ENCODE measurements at regions not wholly inside any gene's neighbourhood (a gene's known extent, or its start where the extent isn't known, plus 50 kb on each side); places are given as distances from the start of the nearest gene placed in this dataset.
"Not testable (repeated sequence)": the region's sequence is repeated elsewhere in the genome, so short reads cannot be mapped to it uniquely, and the experiment has no call there.

DNA sequence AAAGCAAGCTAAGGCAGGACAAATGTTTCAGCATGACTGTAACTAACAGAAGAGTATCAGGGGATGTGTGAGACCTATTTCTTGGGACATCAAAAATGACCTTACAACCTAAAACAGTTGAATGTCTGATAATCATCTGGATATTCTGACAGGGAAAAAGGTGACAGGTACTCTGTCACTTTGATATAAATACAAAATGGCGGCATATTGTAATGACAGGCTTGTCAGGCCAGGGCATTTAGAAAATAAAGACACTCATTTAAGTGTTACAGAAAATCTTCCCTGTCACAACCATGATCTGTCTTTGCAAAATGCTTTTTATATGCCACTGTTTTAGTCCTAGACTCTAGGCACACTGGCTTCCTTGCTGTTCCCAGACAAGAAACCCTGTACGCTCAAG is 1033.3 kb upstream of the FLRT2 start:
- Histone ChIP-seq H3K27me3 (no peaks in the 10 kb centered on the region), H3K4me1 (no peaks in the 10 kb centered on the region), H3K4me3 (no peak overlapping the region), H3K9me3 (no peaks in the 10 kb centered on the region), H3K9ac (ENCODE audit: low read depth in 2 of 2, low read length in 2 of 2) (no peak overlapping the region), H3K36me3 (no peaks in the 10 kb centered on the region), H3K27ac (no peak overlapping the region)
- TF ChIP-seq, protein P1, sequence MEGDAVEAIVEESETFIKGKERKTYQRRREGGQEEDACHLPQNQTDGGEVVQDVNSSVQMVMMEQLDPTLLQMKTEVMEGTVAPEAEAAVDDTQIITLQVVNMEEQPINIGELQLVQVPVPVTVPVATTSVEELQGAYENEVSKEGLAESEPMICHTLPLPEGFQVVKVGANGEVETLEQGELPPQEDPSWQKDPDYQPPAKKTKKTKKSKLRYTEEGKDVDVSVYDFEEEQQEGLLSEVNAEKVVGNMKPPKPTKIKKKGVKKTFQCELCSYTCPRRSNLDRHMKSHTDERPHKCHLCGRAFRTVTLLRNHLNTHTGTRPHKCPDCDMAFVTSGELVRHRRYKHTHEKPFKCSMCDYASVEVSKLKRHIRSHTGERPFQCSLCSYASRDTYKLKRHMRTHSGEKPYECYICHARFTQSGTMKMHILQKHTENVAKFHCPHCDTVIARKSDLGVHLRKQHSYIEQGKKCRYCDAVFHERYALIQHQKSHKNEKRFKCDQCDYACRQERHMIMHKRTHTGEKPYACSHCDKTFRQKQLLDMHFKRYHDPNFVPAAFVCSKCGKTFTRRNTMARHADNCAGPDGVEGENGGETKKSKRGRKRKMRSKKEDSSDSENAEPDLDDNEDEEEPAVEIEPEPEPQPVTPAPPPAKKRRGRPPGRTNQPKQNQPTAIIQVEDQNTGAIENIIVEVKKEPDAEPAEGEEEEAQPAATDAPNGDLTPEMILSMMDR (IDR thresholded peaks at IDR 0.05), result no peak
- DNase-seq, result no peak
- intact Hi-C loops (cut with DNase I), result no loop called here

DNA sequence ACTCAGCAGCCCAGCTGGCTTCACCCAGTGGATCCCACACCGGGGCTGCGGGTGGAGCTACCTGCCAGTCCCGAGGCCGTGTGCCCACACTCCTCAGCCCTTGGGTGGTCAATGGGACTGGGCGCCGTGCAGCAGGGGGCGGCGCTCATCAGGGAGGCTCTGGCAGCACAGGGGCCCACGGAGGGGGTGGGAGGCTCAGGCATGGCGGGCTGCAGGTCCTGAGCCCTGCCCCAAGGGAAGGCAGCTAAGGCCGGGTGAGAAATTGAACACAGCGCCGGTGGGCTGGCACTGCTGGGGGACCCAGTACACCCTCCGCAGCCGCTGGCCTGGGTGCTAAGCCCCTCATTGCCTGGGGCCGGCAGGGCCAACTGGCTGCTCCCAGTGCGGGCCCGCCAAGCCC is 1017.1 kb upstream of the FLRT2 start:
- H3K36me3 ChIP-seq; DNase-seq; H3K4me3 ChIP-seq; H3K9ac ChIP-seq (ENCODE audit: low read depth in 2 of 2, low read length in 2 of 2); H3K4me1 ChIP-seq; H3K27me3 ChIP-seq; intact Hi-C loops (cut with DNase I); H3K27ac ChIP-seq; H3K9me3 ChIP-seq: not testable (repeated sequence)

DNA sequence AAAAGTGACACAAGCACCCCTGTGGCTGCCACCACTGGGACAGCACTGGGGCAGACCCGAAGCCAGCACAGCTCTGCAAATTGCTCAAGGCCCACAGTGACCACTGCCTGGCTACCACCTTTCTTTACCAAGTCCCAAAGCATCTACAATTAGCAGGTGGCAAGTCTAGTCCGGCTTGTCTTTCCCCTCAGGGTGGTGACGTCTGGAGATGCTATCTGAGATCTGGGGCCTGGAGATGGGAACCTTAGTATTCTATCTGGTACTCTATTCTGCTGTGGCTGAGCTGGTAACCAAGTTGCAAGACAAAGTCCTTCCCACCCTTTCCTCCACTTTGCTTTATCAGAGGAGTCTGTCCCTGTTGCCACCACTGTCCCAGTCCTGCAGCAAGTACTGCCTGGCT is 1010.1 kb upstream of the FLRT2 start:
- intact Hi-C loops (cut with DNase I), result no loop called here
- no peak overlapping the region for H3K4me3 ChIP-seq
- TF ChIP-seq, protein P1 (IDR thresholded peaks at IDR 0.05), result no peak

DNA sequence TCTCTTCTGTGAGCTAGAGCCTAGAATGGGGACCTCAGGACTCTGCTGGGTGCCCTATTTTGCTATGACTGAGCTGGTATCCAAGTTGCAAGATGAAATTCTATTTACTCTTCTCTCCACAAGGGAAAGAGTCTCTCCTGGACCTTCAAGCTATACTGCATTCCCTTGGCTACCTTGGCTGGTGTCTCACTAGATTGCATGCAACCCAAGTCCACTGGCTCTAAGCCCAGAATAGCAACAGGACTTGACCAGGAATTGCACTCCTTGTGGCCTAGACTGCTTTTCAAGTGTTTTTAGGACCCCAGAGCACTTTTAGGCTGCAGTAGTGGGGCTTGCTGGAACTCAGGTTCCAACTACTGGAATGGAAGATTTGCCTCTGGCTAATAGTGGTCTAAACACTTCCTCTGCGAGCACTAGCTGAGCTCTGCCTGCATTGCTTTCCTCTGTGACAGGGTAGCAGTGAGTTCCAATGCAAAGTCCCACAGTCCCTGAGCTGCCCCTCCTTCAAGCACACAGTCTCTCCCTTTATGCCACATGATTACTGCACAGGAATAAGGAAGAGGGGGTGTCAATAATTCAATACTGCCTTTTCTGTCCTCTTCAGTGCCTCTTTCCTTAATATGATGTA is 1009.1 kb upstream of the FLRT2 start:
- Histone ChIP-seq H3K27me3 (no peaks in the 10 kb centered on the region), H3K27ac (no peak overlapping the region), H3K4me3 (no peak overlapping the region), H3K9ac (ENCODE audit: low read depth in 2 of 2, low read length in 2 of 2) (no peak overlapping the region), H3K36me3 (no peaks in the 10 kb centered on the region), H3K4me1 (no peaks in the 10 kb centered on the region), H3K9me3 (no peaks in the 10 kb centered on the region)
- DNase-seq, result no peak
- intact Hi-C loops (cut with DNase I), result no loop called here
- TF ChIP-seq, protein P1 (IDR thresholded peaks at IDR 0.05), result no peak

More for the DNA sequence above, 1010.1 kb upstream of the FLRT2 start:
- H3K27me3 ChIP-seq, result no peaks in the 10 kb centered on the region
- no peak overlapping the region for H3K27ac ChIP-seq
- no peaks in the 10 kb centered on the region for H3K4me1 ChIP-seq
- DNase-seq, result no peak
- no peaks in the 10 kb centered on the region for H3K9me3 ChIP-seq
- H3K9ac ChIP-seq (ENCODE audit: low read depth in 2 of 2, low read length in 2 of 2), result no peak overlapping the region
- no peaks in the 10 kb centered on the region for H3K36me3 ChIP-seq

DNA sequence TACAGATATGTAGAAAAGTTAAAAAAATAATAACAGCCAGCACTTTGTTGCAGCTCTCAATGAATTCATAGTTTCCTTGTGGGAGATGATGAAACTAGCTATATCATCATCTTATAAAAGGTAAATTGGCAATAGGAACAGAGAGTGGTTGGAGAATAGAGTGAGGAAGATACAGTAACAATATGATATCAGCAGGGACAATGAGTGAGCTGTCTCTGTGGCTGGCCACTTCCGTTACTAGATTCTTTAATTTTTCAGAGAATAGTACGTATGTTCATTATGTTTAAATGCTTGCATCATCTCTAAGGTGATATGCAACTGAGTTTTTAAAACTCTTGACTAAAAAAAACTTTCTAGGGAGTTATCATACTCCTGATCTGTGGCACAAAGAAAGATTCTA is 1006.2 kb upstream of the FLRT2 start:
- Histone ChIP-seq H3K36me3 (no peaks in the 10 kb centered on the region), H3K27me3 (no peaks in the 10 kb centered on the region), H3K4me3 (no peak overlapping the region), H3K9me3 (no peaks in the 10 kb centered on the region), H3K9ac (ENCODE audit: low read depth in 2 of 2, low read length in 2 of 2) (no peak overlapping the region), H3K4me1 (no peaks in the 10 kb centered on the region), H3K27ac (no peak overlapping the region)
- TF ChIP-seq, protein P1 (IDR thresholded peaks at IDR 0.05), result no peak
- intact Hi-C loops (cut with DNase I), result no loop called here
- DNase-seq, result no peak

DNA sequence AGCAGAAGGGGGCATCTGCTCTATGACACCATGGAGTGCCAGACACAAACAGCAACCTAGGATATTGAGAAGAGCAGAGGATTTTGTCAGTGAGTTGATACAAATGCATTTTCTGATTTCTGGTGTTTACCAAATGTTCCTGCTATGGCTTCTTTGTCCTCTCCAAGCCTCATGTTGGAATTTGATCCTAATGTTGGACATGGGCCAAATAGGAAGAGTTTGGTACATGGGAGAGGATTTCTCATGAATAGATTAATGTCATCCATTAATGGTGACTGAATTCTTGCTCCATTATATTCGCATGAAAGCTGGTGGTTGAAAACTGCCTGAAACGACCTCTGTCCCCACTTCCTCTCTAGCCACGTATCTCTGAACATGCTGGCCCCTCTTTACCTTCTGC is 1002.2 kb upstream of the FLRT2 start:
- Histone ChIP-seq H3K9me3 (no peaks in the 10 kb centered on the region), H3K4me3 (no peak overlapping the region), H3K4me1 (no peaks in the 10 kb centered on the region), H3K9ac (ENCODE audit: low read depth in 2 of 2, low read length in 2 of 2) (no peak overlapping the region), H3K27ac (no peak overlapping the region), H3K27me3 (no peaks in the 10 kb centered on the region), H3K36me3 (no peaks in the 10 kb centered on the region)
- intact Hi-C loops (cut with DNase I), result no loop called here
- DNase-seq, result no peak
- TF ChIP-seq, protein P1 (IDR thresholded peaks at IDR 0.05), result no peak
